Ovary (tissue), 7 donors: ENCODE measurements at regions not wholly inside any gene's neighbourhood (a gene's known extent, or its start where the extent isn't known, plus 50 kb on each side); places are given as distances from the start of the nearest gene placed in this dataset.

Experiments
- DNase-seq, 5 donors: peaks; one replicate each; pipeline ENCODE4 v3.0.0-alpha.2; 2019 to 2020
- H3K27ac ChIP-seq, 2 donors: fragments of 200-600 bp; one replicate each; pipeline versions ENCODE4 v1.5.1 to v1.8.0; 2019 to 2022
- H3K27me3 ChIP-seq: fragments of 200-600 bp; one replicate; pipeline ENCODE4 v1.8.0; 2022
- H3K36me3 ChIP-seq: fragments of 200-600 bp; sonication (generic); one replicate; pipeline ENCODE4 v1.5.1; 2019
- H3K4me1 ChIP-seq: one replicate; pipeline ENCODE4 v1.8.1; 2013; ENCODE audit warnings: mild to moderate bottlenecking, moderate library complexity; ENCODE audit not compliant: insufficient read depth
- H3K4me3 ChIP-seq: fragments of 200-600 bp; sonication (generic); one replicate; pipeline ENCODE4 v1.5.1; 2017
- H3K9me3 ChIP-seq, 2 donors: fragments of 200-600 bp in 1 of 2; sonication (generic) in 1 of 2; one replicate each; pipeline versions ENCODE4 v1.5.1 to v1.8.1; 2013 to 2019; ENCODE audit warnings: mild to moderate bottlenecking in 1 of 2, moderate library complexity in 1 of 2
- EP300 ChIP-seq: sonication (generic); formaldehyde crosslinking; IDR thresholded peaks from one replicate; pipeline ENCODE4 v1.6.1; 2017; ENCODE audit warnings: antibody characterized with exemption
- POLR2A ChIP-seq: fragments of 450-650 bp; IDR thresholded peaks from one replicate; pipeline ENCODE4 v1.6.1; 2017; ENCODE audit warnings: antibody characterized with exemption, mild to moderate bottlenecking, moderate library complexity
- WGBS, 3 donors: extraction: QIAGEN DNeasy Blood & Tissue Kit in 1 of 3; methylation state at CpG; one replicate each; pipeline versions ENCODE4 v1.1.5 to v1.1.7; 2013 to 2017; 5-methylcytosine and 5-hydroxymethylcytosine counted together
- intact Hi-C, 4 donors: fragments of 100-400 bp; cut with DNase I; formaldehyde crosslinking; loops; one replicate each; pipeline versions ENCODE4 v1.11.0 to v1.15.1; 2022 to 2023
- TF ChIP-seq, protein P1 (sequence below), 3 donors: fragments of 450-650 bp in 2 of 3; fragments of 200-600 bp in 1 of 3; IDR thresholded peaks; one replicate each; pipeline versions ENCODE4 v1.5.1 to v1.8.0; 2016 to 2022; ENCODE audit warnings: antibody characterized with exemption in 3 of 3, mild to moderate bottlenecking in 1 of 3
- donor health status: DM: no; HTN: no; CAD: no; lungs with moderate emphysema.
- donor health status: DM: no; HTN: no; CAD: no.
- donor health status: Bipolar disorder and iron deficiency.
- donor health status: DM: no; HTN: no; CAD: no.
- donor health status: DM: yes; HTN: yes; CAD: no.

- H3K4me1 ChIP-seq: no peaks in the 10 kb centered on the region
- H3K9me3 ChIP-seq: no peaks in the 10 kb centered on the region
- 70 to 87% (median 77%) methylated on average over 2 of the region's 2 CpGs for WGBS, 3 donors
- no peaks in the 10 kb centered on the region for H3K27me3 ChIP-seq
- TF ChIP-seq EP300: no peak
- TF ChIP-seq, protein P1, sequence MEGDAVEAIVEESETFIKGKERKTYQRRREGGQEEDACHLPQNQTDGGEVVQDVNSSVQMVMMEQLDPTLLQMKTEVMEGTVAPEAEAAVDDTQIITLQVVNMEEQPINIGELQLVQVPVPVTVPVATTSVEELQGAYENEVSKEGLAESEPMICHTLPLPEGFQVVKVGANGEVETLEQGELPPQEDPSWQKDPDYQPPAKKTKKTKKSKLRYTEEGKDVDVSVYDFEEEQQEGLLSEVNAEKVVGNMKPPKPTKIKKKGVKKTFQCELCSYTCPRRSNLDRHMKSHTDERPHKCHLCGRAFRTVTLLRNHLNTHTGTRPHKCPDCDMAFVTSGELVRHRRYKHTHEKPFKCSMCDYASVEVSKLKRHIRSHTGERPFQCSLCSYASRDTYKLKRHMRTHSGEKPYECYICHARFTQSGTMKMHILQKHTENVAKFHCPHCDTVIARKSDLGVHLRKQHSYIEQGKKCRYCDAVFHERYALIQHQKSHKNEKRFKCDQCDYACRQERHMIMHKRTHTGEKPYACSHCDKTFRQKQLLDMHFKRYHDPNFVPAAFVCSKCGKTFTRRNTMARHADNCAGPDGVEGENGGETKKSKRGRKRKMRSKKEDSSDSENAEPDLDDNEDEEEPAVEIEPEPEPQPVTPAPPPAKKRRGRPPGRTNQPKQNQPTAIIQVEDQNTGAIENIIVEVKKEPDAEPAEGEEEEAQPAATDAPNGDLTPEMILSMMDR (IDR thresholded peaks at IDR 0.05): no peak
- no peak for TF ChIP-seq POLR2A
- H3K36me3 ChIP-seq: no peaks in the 10 kb centered on the region
- H3K27ac ChIP-seq: no peak overlapping the region
- DNase-seq: no peak
- intact Hi-C loops: no loop called here
- no peak overlapping the region for H3K4me3 ChIP-seq
Measured at GRCh38 chr5:88090506-88090905, 178.1 kb downstream of the TMEM161B start.

DNA sequence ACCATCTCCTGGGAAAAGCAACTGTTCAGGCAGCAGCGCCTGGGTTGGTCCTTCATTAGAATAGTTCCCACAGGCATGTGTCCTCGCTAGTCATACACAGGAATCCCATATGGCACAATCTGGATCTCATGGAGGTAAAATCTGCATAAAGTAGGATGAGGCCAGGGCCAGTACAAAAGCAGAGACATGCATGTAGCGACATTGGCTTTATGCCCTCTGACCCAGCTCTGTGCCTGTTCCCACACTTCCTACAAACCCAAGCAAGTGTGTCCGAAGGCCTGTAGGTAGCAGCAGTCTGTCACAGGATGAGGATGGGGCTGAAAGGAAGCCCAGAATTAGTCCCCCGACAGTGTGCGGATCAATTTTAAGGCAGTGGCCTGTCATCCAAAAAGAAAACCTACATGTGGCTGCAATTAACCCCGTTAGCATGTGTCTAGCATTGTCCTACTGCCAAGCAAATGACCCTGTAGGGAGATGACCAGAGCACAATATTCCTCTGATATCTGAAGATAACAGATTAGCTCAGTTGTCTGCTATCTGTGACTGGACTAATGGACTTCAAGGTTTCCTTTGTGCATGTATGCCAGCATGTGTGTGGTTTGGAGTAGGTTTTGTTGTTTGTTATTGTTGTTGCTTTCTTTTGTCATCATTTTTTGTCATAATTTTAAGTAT lies 178.8 kb downstream of the TMEM161B start:
- no peaks in the 10 kb centered on the region for H3K27me3 ChIP-seq
- no peaks in the 10 kb centered on the region for H3K4me1 ChIP-seq
- H3K9me3 ChIP-seq: no peaks in the 10 kb centered on the region
- H3K27ac ChIP-seq: no peak overlapping the region
- intact Hi-C loops: no loop called here
- no peak overlapping the region for H3K4me3 ChIP-seq
- TF ChIP-seq POLR2A: no peak
- WGBS, 3 donors: 61 to 71% (median 65%) methylated on average over 7 of the region's 7 CpGs
- DNase-seq: no peak
- H3K36me3 ChIP-seq: no peaks in the 10 kb centered on the region

- intact Hi-C loops: no loop called here
- 60 to 71% (median 66%) methylated on average over 5 of the region's 5 CpGs for WGBS, 3 donors
- Histone ChIP-seq H3K4me1 (no peaks in the 10 kb centered on the region), H3K27ac (no peak overlapping the region), H3K4me3 (no peak overlapping the region), H3K36me3 (no peaks in the 10 kb centered on the region), H3K9me3 (no peaks in the 10 kb centered on the region), H3K27me3 (no peaks in the 10 kb centered on the region)
- TF ChIP-seq EP300 (no peak), POLR2A (no peak)
- TF ChIP-seq, protein P1 (IDR thresholded peaks at IDR 0.05): no peak
- DNase-seq: no peak
Measured at GRCh38 chr5:88085462-88085861, 183.2 kb downstream of the TMEM161B start.

DNA sequence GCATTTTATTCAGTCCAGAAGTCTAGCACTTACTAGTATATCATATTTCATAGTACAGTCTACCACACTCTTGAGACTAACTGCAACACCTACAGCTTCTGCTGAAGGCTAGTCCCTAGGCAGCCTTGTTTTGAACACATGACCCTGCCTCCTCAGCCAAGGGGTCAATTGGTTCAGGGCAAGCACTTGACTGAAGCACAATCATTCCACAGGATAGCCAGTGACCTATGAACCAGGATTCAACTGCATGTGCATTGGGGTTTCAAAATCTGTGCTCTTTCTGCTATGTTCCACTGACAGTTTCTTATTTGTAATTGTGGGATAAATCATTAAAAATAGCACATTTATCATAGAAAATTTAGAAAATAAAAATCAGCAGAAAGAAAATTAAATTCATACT lies 186.8 kb downstream of the TMEM161B start:
- Histone ChIP-seq H3K4me3 (no peak overlapping the region), H3K27ac (no peak overlapping the region), H3K27me3 (no peaks in the 10 kb centered on the region), H3K9me3 (no peaks in the 10 kb centered on the region), H3K4me1 (no peaks in the 10 kb centered on the region), H3K36me3 (no peaks in the 10 kb centered on the region)
- no peak for DNase-seq
- TF ChIP-seq POLR2A: no peak
- TF ChIP-seq, protein P1 (IDR thresholded peaks at IDR 0.05): no peak
- no peak for TF ChIP-seq EP300
- intact Hi-C loops: no loop called here

- intact Hi-C loops: no loop called here
- Histone ChIP-seq H3K9me3 (no peaks in the 10 kb centered on the region), H3K27ac (no peak overlapping the region), H3K4me3 (no peak overlapping the region), H3K27me3 (no peaks in the 10 kb centered on the region), H3K36me3 (no peaks in the 10 kb centered on the region), H3K4me1 (no peaks in the 10 kb centered on the region)
- no peak for DNase-seq
- TF ChIP-seq, protein P1 (IDR thresholded peaks at IDR 0.05): no peak
Measured at GRCh38 chr5:88063813-88064212, 204.8 kb downstream of the TMEM161B start.
